H1 (cell line): ENCODE measurements at regions not wholly inside any gene's neighbourhood (a gene's known extent, or its start where the extent isn't known, plus 50 kb on each side); places are given as distances from the start of the nearest gene placed in this dataset.
"Not testable (repeated sequence)": the region's sequence is repeated elsewhere in the genome, so short reads cannot be mapped to it uniquely, and the experiment has no call there.

Experiments used
- CTCF ChIA-PET: fragments of 300-600 bp; sonication (Branson Sonifier 250); formaldehyde crosslinking; loops from one replicate; lab custom pipeline; 2021; ENCODE audit not compliant: partially characterized antibody; lab: Charles Lee
- POLR2A ChIA-PET: fragments of 300-600 bp; sonication (Branson Sonifier 250); formaldehyde crosslinking; loops from one replicate; lab custom pipeline; 2021; ENCODE audit warnings: inconsistent platforms; ENCODE audit not compliant: partially characterized antibody; lab: Charles Lee
- DNase-seq, 2 experiments: peaks; one replicate each; pipeline versions ENCODE4 v3.0.0 to v3.0.0-alpha.2; 2010 to 2022; ENCODE audit warnings: low spot score in 2 of 2, low read depth in 1 of 2, mixed read lengths in 1 of 2
- FAIRE-seq: peaks from 2 replicates; lab custom pipeline; 2011; peaks lifted over from hg19 to GRCh38; lab: Jason Lieb, UNC
- H2AFZ ChIP-seq: 2 replicates; pipeline ENCODE4 v1.8.1; 2012; ENCODE audit warnings: low read length, inconsistent platforms
- H2AK5ac ChIP-seq: 2 replicates; pipeline ENCODE4 v1.6.1; 2013; ENCODE audit warnings: low read depth, low read length
- H2BK120ac ChIP-seq: replicated peaks from 2 replicates; pipeline ENCODE3; 2013; ENCODE audit warnings: low read depth, low read length, inconsistent platforms
- H2BK12ac ChIP-seq: 2 replicates; pipeline ENCODE4 v1.6.1; 2013; ENCODE audit warnings: low read depth, low read length
- H2BK15ac ChIP-seq: 2 replicates; pipeline ENCODE4 v1.6.1; 2013; ENCODE audit warnings: low read length
- H2BK20ac ChIP-seq: 2 replicates; pipeline ENCODE4 v1.6.1; 2013; ENCODE audit warnings: low read length
- H2BK5ac ChIP-seq: 2 replicates; pipeline ENCODE4 v1.6.1; 2013; ENCODE audit warnings: low read depth, low read length
- H3K14ac ChIP-seq: 2 replicates; pipeline ENCODE4 v1.6.1; 2013; ENCODE audit warnings: inconsistent platforms; ENCODE audit not compliant: insufficient read length
- H3K18ac ChIP-seq: 2 replicates; pipeline ENCODE4 v1.6.1; 2013; ENCODE audit warnings: low read length; ENCODE audit errors: extremely low read depth
- H3K23ac ChIP-seq: 2 replicates; pipeline ENCODE4 v1.6.1; 2013; ENCODE audit warnings: inconsistent platforms; ENCODE audit not compliant: insufficient read length
- H3K23me2 ChIP-seq: 2 replicates; pipeline ENCODE4 v1.6.1; 2013; ENCODE audit warnings: low read depth, low read length
- H3K27ac ChIP-seq: 2 replicates; pipeline ENCODE4 v1.6.1; 2011; ENCODE audit warnings: low read depth, low read length, inconsistent platforms
- H3K27me3 ChIP-seq, 4 experiments: replicated peaks in 1 of 4; 1 replicate in 1 of 4; 2 replicates in 3 of 4; pipeline versions ENCODE4 v1.6.1 to v1.8.1; 2011 to 2013; ENCODE audit warnings: low read length in 3 of 4, mild to moderate bottlenecking in 3 of 4, inconsistent platforms in 2 of 4, mixed read lengths in 2 of 4, moderate library complexity in 1 of 4; ENCODE audit not compliant: control insufficient read depth in 3 of 4, insufficient read depth in 3 of 4; ENCODE audit errors: extremely low read depth in 1 of 4
- H3K36me3 ChIP-seq, 4 experiments: 2 replicates each; pipeline versions ENCODE4 v1.6.1 to v1.8.1; 2011 to 2013; ENCODE audit warnings: mild to moderate bottlenecking in 4 of 4, low read length in 3 of 4, moderate library complexity in 2 of 4, control low read depth in 1 of 4, inconsistent platforms in 1 of 4; ENCODE audit not compliant: insufficient read depth in 4 of 4, control insufficient read depth in 2 of 4
- H3K4ac ChIP-seq: replicated peaks from 2 replicates; pipeline ENCODE3; 2013; ENCODE audit warnings: low read length, low read depth, mixed read lengths, inconsistent platforms; ENCODE audit not compliant: insufficient read length
- H3K4me1 ChIP-seq, 4 experiments: replicated peaks in 1 of 4; 1 replicate in 1 of 4; 2 replicates in 3 of 4; pipeline versions ENCODE4 v1.6.1 to v1.8.1; 2011 to 2013; ENCODE audit warnings: low read length in 3 of 4, inconsistent platforms in 2 of 4, mixed read lengths in 1 of 4; ENCODE audit not compliant: insufficient read depth in 4 of 4, control insufficient read depth in 3 of 4
- H3K4me2 ChIP-seq, 2 experiments: 2 replicates each; pipeline versions ENCODE4 v1.6.1 to v1.8.1; 2011 to 2013; ENCODE audit warnings: low read depth in 2 of 2, low read length in 2 of 2, control low read depth in 1 of 2, inconsistent platforms in 1 of 2, mild to moderate bottlenecking in 1 of 2; ENCODE audit not compliant: insufficient read depth in 1 of 2
- H3K4me3 ChIP-seq, 4 experiments: fragments of 200-600, 300-600 bp in 1 of 4; sonication (generic), shearing (Covaris generic), sonication (Bioruptor Twin) in 1 of 4; 2 replicates each; pipeline versions ENCODE4 v1.5.1 to v1.8.1; 2011 to 2016; ENCODE audit warnings: low read length in 4 of 4, low read depth in 3 of 4, control low read depth in 2 of 4, inconsistent platforms in 2 of 4, mild to moderate bottlenecking in 2 of 4, mixed read lengths in 1 of 4, moderate library complexity in 1 of 4; ENCODE audit not compliant: insufficient read depth in 2 of 4; ENCODE audit errors: extremely low read depth in 1 of 4
- H3K56ac ChIP-seq: replicated peaks from 2 replicates; pipeline ENCODE3; 2013; ENCODE audit warnings: low read depth, mild to moderate bottlenecking, mixed read lengths, low read length, inconsistent platforms; ENCODE audit not compliant: insufficient read length
- H3K79me1 ChIP-seq: 2 replicates; pipeline ENCODE4 v1.6.1; 2013; ENCODE audit warnings: low read depth, low read length, control low read depth
- H3K79me2 ChIP-seq, 2 experiments: 2 replicates each; pipeline versions ENCODE4 v1.6.1 to v1.8.1; 2012 to 2013; ENCODE audit warnings: low read length in 2 of 2, mild to moderate bottlenecking in 2 of 2, inconsistent platforms in 1 of 2; ENCODE audit not compliant: insufficient read depth in 2 of 2, control insufficient read depth in 1 of 2
- H3K9ac ChIP-seq, 4 experiments: replicated peaks in 1 of 4; 1 replicate in 1 of 4; 2 replicates in 3 of 4; pipeline versions ENCODE4 v1.6.1 to v1.8.1; 2011 to 2013; ENCODE audit warnings: low read depth in 3 of 4, low read length in 3 of 4, control low read depth in 2 of 4, mild to moderate bottlenecking in 2 of 4, moderate library complexity in 2 of 4, inconsistent platforms in 1 of 4; ENCODE audit errors: extremely low read depth in 1 of 4
- H3K9me3 ChIP-seq, 2 experiments: 2 replicates each; pipeline versions ENCODE4 v1.6.1 to v1.8.1; 2012 to 2013; ENCODE audit warnings: mild to moderate bottlenecking in 2 of 2, moderate library complexity in 2 of 2, control low read depth in 1 of 2, inconsistent platforms in 1 of 2, low read depth in 1 of 2, low read length in 1 of 2, mixed read lengths in 1 of 2; ENCODE audit not compliant: insufficient read depth in 2 of 2
- H4K20me1 ChIP-seq, 2 experiments: replicated peaks in 1 of 2; 2 replicates each; pipeline versions ENCODE3 to v1.8.1; 2011 to 2013; ENCODE audit warnings: inconsistent platforms in 2 of 2, low read length in 2 of 2, mild to moderate bottlenecking in 1 of 2; ENCODE audit not compliant: insufficient read depth in 2 of 2, control insufficient read depth in 1 of 2
- H4K5ac ChIP-seq: 2 replicates; pipeline ENCODE4 v1.6.1; 2013; ENCODE audit warnings: low read length, low read depth, mixed read lengths, inconsistent platforms; ENCODE audit not compliant: insufficient read length
- H4K8ac ChIP-seq: 2 replicates; pipeline ENCODE4 v1.8.0; 2013; ENCODE audit warnings: mild to moderate bottlenecking, moderate library complexity, low read length, inconsistent platforms; ENCODE audit not compliant: insufficient read depth; ENCODE audit errors: extremely low read depth
- H4K91ac ChIP-seq: replicated peaks from 2 replicates; pipeline ENCODE3; 2013; ENCODE audit warnings: low read length, mixed read lengths, inconsistent platforms; ENCODE audit not compliant: insufficient read length
- WGBS, 2 experiments: shearing (Covaris generic) in 1 of 2; methylation state at CpG; one replicate each; pipeline versions ENCODE4 v1.1.6 to v1.1.7; 2013 to 2015; ENCODE audit warnings: low lambda C conversion rate in 2 of 2, mixed read lengths in 2 of 2, inconsistent platforms in 1 of 2, low coverage in 1 of 2, missing lambda C conversion rate in 1 of 2; ENCODE audit not compliant: insufficient replicate concordance in 2 of 2, insufficient coverage in 1 of 2, insufficient read length in 1 of 2; ENCODE audit errors: extremely low coverage in 1 of 2, missing lambda C conversion rate in 1 of 2; 5-methylcytosine and 5-hydroxymethylcytosine counted together

- H2BK5ac ChIP-seq, H2AK5ac ChIP-seq, H4K91ac ChIP-seq, H3K27me3 ChIP-seq, H3K4ac ChIP-seq, H3K27ac ChIP-seq, H4K5ac ChIP-seq, POLR2A ChIA-PET, H3K9ac ChIP-seq, H3K79me2 ChIP-seq, H2AFZ ChIP-seq, H3K18ac ChIP-seq, H3K79me1 ChIP-seq, H2BK15ac ChIP-seq, H3K9me3 ChIP-seq, H3K36me3 ChIP-seq, H3K23ac ChIP-seq, H3K4me3 ChIP-seq, H2BK20ac ChIP-seq, H3K4me1 ChIP-seq, H3K4me2 ChIP-seq, H2BK12ac ChIP-seq, DNase-seq, H3K56ac ChIP-seq, H4K8ac ChIP-seq, H3K23me2 ChIP-seq, H3K14ac ChIP-seq, H4K20me1 ChIP-seq, FAIRE-seq, CTCF ChIA-PET, H2BK120ac ChIP-seq: not testable (repeated sequence)
- no CpG with 5 or more reads among the region's 10 CpGs for WGBS, 2 experiments
Observed at GRCh38 chr2:87603418-87604278, 144.2 kb upstream of the PLGLB2 start.

- H3K18ac ChIP-seq, H3K14ac ChIP-seq, H2AFZ ChIP-seq, H2BK20ac ChIP-seq, CTCF ChIA-PET, H3K4ac ChIP-seq, H4K20me1 ChIP-seq, H3K23me2 ChIP-seq, H3K4me3 ChIP-seq, H4K5ac ChIP-seq, H3K27me3 ChIP-seq, H3K4me1 ChIP-seq, POLR2A ChIA-PET, DNase-seq, H3K56ac ChIP-seq, FAIRE-seq, H4K8ac ChIP-seq, H3K79me2 ChIP-seq, H3K36me3 ChIP-seq, H2BK12ac ChIP-seq, H3K4me2 ChIP-seq, H3K79me1 ChIP-seq, H2BK5ac ChIP-seq, H3K9ac ChIP-seq, H3K23ac ChIP-seq, H2AK5ac ChIP-seq, H3K27ac ChIP-seq, H3K9me3 ChIP-seq, H4K91ac ChIP-seq, H2BK15ac ChIP-seq, H2BK120ac ChIP-seq: not testable (repeated sequence)
- no CpG with 5 or more reads among the region's 6 CpGs for WGBS, 2 experiments
Observed at GRCh38 chr2:87604279-87604818, 143.5 kb upstream of the PLGLB2 start.
